WERI-Rb-1 (cell line): ENCODE measurements at regions not wholly inside any gene's neighbourhood (a gene's known extent, or its start where the extent isn't known, plus 50 kb on each side); places are given as distances from the start of the nearest gene placed in this dataset.

ENCODE experiments used
- DNase-seq: peaks from one replicate; pipeline ENCODE4 v3.0.0-alpha.2; 2020
- H3K27ac ChIP-seq: fragments of 250-450 bp; sonication (Bioruptor Pico); 2 replicates; pipeline ENCODE4 v1.5.1; 2020; ENCODE audit warnings: mild to moderate bottlenecking, moderate library complexity
- H3K27me3 ChIP-seq: fragments of 250-450 bp; sonication (Bioruptor Pico); 2 replicates; pipeline ENCODE4 v1.5.1; 2021; ENCODE audit warnings: mild to moderate bottlenecking, low read depth, moderate library complexity; ENCODE audit not compliant: insufficient read depth, severe bottlenecking
- H3K36me3 ChIP-seq: fragments of 250-450 bp; sonication (Bioruptor Pico); 2 replicates; pipeline ENCODE4 v1.5.1; 2020; ENCODE audit warnings: mild to moderate bottlenecking, moderate library complexity
- H3K4me3 ChIP-seq: 2 replicates; pipeline ENCODE4 v1.5.1; 2011; ENCODE audit warnings: low read depth, mild to moderate bottlenecking, control low read depth, low read length
- H3K9me3 ChIP-seq: fragments of 250-450 bp; sonication (Bioruptor Pico); 2 replicates; pipeline ENCODE4 v1.5.1; 2021; ENCODE audit warnings: mild to moderate bottlenecking, moderate library complexity; ENCODE audit not compliant: severe bottlenecking
- TF ChIP-seq, protein P1 (sequence below): IDR thresholded peaks from 2 replicates; pipeline ENCODE4 v1.5.1; 2011; ENCODE audit warnings: low read depth, mild to moderate bottlenecking, control low read depth, inconsistent platforms, low read length

DNA sequence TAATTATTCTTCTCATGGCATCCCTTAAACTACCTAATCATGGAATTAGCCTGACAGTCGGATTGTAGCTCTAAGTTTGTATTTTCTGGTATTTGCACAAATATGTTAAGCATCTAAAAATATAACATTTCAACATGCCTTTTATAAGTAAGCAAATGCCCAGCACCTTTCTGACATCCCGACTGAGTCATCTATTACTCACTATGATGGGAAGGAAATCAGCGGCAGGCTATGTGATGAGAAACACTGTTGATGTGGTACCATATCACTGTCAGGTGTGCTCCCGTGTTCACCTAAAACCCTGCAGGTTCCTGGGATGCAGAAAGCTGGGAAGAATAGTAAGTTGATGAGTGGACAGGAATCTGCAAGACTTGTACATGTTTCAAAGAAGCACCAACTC, 367.8 kb upstream of the IL12A start:
- Histone ChIP-seq H3K9me3 (no peaks in the 10 kb centered on the region), H3K36me3 (no peaks in the 10 kb centered on the region), H3K27ac (no peak overlapping the region), H3K4me3 (no peak overlapping the region), H3K27me3 (no peaks in the 10 kb centered on the region)
- TF ChIP-seq, protein P1, sequence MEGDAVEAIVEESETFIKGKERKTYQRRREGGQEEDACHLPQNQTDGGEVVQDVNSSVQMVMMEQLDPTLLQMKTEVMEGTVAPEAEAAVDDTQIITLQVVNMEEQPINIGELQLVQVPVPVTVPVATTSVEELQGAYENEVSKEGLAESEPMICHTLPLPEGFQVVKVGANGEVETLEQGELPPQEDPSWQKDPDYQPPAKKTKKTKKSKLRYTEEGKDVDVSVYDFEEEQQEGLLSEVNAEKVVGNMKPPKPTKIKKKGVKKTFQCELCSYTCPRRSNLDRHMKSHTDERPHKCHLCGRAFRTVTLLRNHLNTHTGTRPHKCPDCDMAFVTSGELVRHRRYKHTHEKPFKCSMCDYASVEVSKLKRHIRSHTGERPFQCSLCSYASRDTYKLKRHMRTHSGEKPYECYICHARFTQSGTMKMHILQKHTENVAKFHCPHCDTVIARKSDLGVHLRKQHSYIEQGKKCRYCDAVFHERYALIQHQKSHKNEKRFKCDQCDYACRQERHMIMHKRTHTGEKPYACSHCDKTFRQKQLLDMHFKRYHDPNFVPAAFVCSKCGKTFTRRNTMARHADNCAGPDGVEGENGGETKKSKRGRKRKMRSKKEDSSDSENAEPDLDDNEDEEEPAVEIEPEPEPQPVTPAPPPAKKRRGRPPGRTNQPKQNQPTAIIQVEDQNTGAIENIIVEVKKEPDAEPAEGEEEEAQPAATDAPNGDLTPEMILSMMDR = no peak
- no peak for DNase-seq

DNA sequence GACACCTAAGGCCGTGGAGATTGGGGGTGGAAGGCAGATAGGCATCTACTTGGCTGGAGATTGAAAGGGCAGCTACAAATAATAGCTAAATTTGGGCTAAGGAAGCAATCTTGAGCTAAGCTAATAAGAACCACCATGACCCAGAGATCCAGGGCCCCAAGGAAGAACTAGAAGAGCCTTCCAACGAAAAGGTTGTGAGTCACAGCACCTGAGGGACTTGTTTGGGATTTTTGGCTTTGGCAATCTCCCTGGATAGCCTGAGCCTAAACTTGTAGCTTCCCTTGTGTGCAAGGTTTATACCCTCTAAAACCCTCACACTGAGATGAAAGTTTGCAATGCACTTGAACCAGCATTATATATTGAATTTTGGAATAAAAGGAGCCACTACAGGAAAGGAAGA, 364.0 kb upstream of the IL12A start:
- no peak overlapping the region for H3K27ac ChIP-seq
- TF ChIP-seq, protein P1 = no peak

DNA sequence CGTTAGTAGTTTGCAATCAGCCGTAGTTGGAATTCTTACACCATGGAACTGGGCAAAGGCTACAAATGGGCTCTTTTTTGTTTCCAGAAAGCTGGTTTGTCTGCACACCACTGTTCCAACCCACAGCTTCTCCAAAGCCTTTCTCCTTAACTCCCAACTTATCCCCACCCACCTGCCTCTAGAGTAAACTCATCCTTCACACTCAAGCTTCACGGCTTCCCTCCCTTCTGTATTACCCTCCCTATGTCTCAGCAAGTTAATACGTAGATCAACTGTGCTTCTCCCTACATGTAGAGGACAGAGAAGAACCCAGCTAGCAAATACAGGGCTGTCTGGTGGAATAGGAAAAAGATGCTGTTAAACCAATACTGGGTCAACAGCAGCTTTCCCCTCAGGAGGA, 363.0 kb upstream of the IL12A start:
- H3K9me3 ChIP-seq = no peaks in the 10 kb centered on the region
- H3K27me3 ChIP-seq = no peaks in the 10 kb centered on the region
- H3K27ac ChIP-seq = no peak overlapping the region
- no peak overlapping the region for H3K4me3 ChIP-seq
- no peak for DNase-seq
- TF ChIP-seq, protein P1 = no peak
- H3K36me3 ChIP-seq = no peaks in the 10 kb centered on the region

More for the DNA sequence above, 364.0 kb upstream of the IL12A start:
- Histone ChIP-seq H3K36me3 (no peaks in the 10 kb centered on the region), H3K4me3 (no peak overlapping the region), H3K9me3 (no peaks in the 10 kb centered on the region), H3K27me3 (no peaks in the 10 kb centered on the region)
- DNase-seq = no peak

DNA sequence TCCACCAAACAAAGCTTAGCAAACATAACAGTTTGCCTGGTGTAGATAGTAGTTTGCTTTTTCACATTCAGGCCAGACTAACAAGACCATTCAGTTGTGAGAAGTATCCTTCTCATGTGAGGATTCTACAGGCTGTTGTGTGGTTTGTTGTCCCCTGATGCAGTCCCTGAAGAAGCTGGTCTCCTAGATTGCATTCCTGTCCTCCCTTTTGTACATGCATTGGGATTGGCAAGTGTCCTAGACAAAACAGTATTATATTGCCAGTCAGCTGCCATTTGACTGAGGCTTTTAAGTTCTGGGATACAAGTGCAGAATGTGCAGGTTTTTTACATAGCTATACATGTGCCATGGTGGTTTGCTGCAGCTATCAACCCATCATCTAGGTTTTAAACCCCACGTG, 362.0 kb upstream of the IL12A start:
- no peaks in the 10 kb centered on the region for H3K9me3 ChIP-seq
- H3K4me3 ChIP-seq = no peak overlapping the region
- DNase-seq = no peak
- no peaks in the 10 kb centered on the region for H3K27me3 ChIP-seq
- no peaks in the 10 kb centered on the region for H3K36me3 ChIP-seq
- H3K27ac ChIP-seq = no peak overlapping the region
- TF ChIP-seq, protein P1 = no peak

DNA sequence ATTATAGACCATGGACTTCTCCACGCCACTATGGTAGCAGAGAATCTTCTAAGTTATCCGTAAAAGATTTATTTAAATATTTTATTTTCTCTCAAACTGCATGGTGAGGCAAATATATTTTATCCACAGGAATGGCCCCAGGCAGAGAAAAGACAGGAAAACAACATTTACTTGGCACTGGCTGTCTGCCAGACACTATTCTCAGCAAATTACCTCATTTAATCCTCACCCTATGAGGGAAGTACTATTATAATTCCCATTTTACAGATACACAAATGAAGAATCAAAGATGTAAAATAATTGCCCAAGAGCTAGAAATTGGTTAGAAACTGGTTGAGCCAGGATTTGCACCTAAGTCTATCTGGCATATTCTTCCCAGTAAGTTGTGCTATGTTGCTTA, 361.4 kb upstream of the IL12A start:
- TF ChIP-seq, protein P1 = no peak
- no peak overlapping the region for H3K27ac ChIP-seq
- no peaks in the 10 kb centered on the region for H3K36me3 ChIP-seq
- H3K9me3 ChIP-seq = no peaks in the 10 kb centered on the region
- H3K4me3 ChIP-seq = no peak overlapping the region
- H3K27me3 ChIP-seq = no peaks in the 10 kb centered on the region
- no peak for DNase-seq

DNA sequence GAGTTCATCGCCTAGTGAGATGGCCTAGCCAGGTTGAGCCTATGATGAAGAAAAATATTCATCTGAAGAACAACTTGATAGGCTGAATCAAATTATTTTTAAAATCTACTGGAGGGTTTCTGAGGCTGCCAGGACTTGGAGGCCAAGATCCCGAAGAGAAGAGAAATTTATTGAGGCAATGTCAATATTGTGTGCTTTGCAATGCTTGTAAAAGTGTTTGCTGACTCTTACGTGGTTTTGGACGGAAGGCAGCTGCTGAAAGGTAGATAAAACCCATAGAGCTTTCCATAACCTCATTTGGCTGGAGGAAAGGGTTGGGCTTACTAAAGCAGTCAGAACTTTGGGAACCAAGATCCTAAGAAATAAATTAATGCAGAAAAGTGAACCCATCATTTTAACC, 361.0 kb upstream of the IL12A start:
- no peak overlapping the region for H3K4me3 ChIP-seq
- no peak for DNase-seq

More for the DNA sequence above, 361.0 kb upstream of the IL12A start:
- H3K36me3 ChIP-seq = no peaks in the 10 kb centered on the region
- TF ChIP-seq, protein P1 = no peak
- no peaks in the 10 kb centered on the region for H3K9me3 ChIP-seq
- no peak overlapping the region for H3K27ac ChIP-seq
- H3K27me3 ChIP-seq = no peaks in the 10 kb centered on the region
